KMS-11 (cell line): ENCODE measurements at regions not wholly inside any gene's neighbourhood (a gene's known extent, or its start where the extent isn't known, plus 50 kb on each side); places are given as distances from the start of the nearest gene placed in this dataset.
"Not testable (repeated sequence)": the region's sequence is repeated elsewhere in the genome, so short reads cannot be mapped to it uniquely, and the experiment has no call there.

Source experiments
- H2AFZ ChIP-seq: fragments of 200-600 bp; sonication (generic); 2 replicates; pipeline ENCODE4 v1.6.1; 2016; ENCODE audit warnings: antibody characterized with exemption, mixed run types, low read depth
- H3K27ac ChIP-seq: fragments of 200-600 bp; sonication (generic); 2 replicates; pipeline ENCODE4 v1.6.1; 2016; ENCODE audit warnings: mild to moderate bottlenecking, mixed run types
- H3K27me3 ChIP-seq: fragments of 200-600 bp; sonication (generic); 2 replicates; pipeline ENCODE4 v1.6.1; 2017; ENCODE audit warnings: mild to moderate bottlenecking, low read depth, mixed run types, moderate library complexity; ENCODE audit not compliant: insufficient read depth
- H3K36me3 ChIP-seq: fragments of 200-600 bp; sonication (generic); 2 replicates; pipeline ENCODE4 v1.6.1; 2017; ENCODE audit warnings: mild to moderate bottlenecking, mixed run types; ENCODE audit not compliant: insufficient read depth
- H3K4me1 ChIP-seq: fragments of 200-600 bp; sonication (generic); 2 replicates; pipeline ENCODE4 v1.6.1; 2016; ENCODE audit warnings: mild to moderate bottlenecking, low read depth, mixed run types; ENCODE audit not compliant: poor library complexity, severe bottlenecking
- H3K4me2 ChIP-seq: fragments of 200-600 bp; sonication (generic); 2 replicates; pipeline ENCODE4 v1.7.0; 2016; ENCODE audit warnings: mild to moderate bottlenecking, mixed run types
- H3K4me3 ChIP-seq: fragments of 200-600 bp; sonication (generic); IDR thresholded peaks from 2 replicates; pipeline ENCODE4 v1.6.1; 2017; ENCODE audit warnings: low read depth, low read length, mixed read lengths; ENCODE audit not compliant: insufficient read depth
- H3K79me2 ChIP-seq: fragments of 200-600 bp; sonication (generic); 2 replicates; pipeline ENCODE4 v1.6.1; 2016; ENCODE audit warnings: low read depth, mixed run types; ENCODE audit not compliant: insufficient read depth
- H3K9ac ChIP-seq: fragments of 200-600 bp; sonication (generic); 2 replicates; pipeline ENCODE4 v1.6.1; 2016; ENCODE audit warnings: mild to moderate bottlenecking, mixed run types
- H4K20me1 ChIP-seq: fragments of 200-600 bp; sonication (generic); 2 replicates; pipeline ENCODE4 v1.6.1; 2016; ENCODE audit warnings: mild to moderate bottlenecking, mixed run types; ENCODE audit not compliant: insufficient read depth
- CTCF ChIP-seq: fragments of 200-600 bp; sonication (generic); conservative IDR thresholded peaks from 2 replicates; pipeline ENCODE4 v1.6.1; 2017; ENCODE audit warnings: low read depth, mild to moderate bottlenecking, antibody characterized with exemption, low read length, moderate library complexity, mixed read lengths

- Histone ChIP-seq H3K4me3 (no peak overlapping the region), H2AFZ (no peak overlapping the region), H3K27ac (no peak overlapping the region), H4K20me1 (no peaks in the 10 kb centered on the region), H3K4me1 (no peaks in the 10 kb centered on the region), H3K36me3 (no peaks in the 10 kb centered on the region), H3K79me2 (no peaks in the 10 kb centered on the region), H3K4me2 (no peak overlapping the region), H3K27me3 (no peaks in the 10 kb centered on the region), H3K9ac (no peak overlapping the region)
- TF ChIP-seq CTCF = no peak
These were observed 752.8 kb upstream of the MIR17HG start for GRCh38 chr13:90594681-90595080.

- Histone ChIP-seq H3K4me1 (no peaks in the 10 kb centered on the region), H3K9ac (no peak overlapping the region), H2AFZ (no peak overlapping the region), H3K4me3 (no peak overlapping the region), H4K20me1 (no peaks in the 10 kb centered on the region), H3K36me3 (no peaks in the 10 kb centered on the region), H3K4me2 (no peak overlapping the region), H3K27ac (no peak overlapping the region), H3K27me3 (no peaks in the 10 kb centered on the region), H3K79me2 (no peaks in the 10 kb centered on the region)
- TF ChIP-seq CTCF = no peak
These were observed 741.8 kb upstream of the MIR17HG start for GRCh38 chr13:90605664-90606063.

- not testable (repeated sequence) for H3K79me2 ChIP-seq, H3K4me3 ChIP-seq
These were observed 740.6 kb upstream of the MIR17HG start for GRCh38 chr13:90606921-90607320.

GRCh38 chr13:90612391-90612790 is 735.1 kb upstream of the MIR17HG start:
- Histone ChIP-seq H3K9ac (no peak overlapping the region), H3K27me3 (no peaks in the 10 kb centered on the region), H3K4me2 (no peak overlapping the region), H2AFZ (no peak overlapping the region), H3K36me3 (no peaks in the 10 kb centered on the region), H4K20me1 (no peaks in the 10 kb centered on the region), H3K4me3 (no peak overlapping the region), H3K4me1 (no peaks in the 10 kb centered on the region), H3K27ac (no peak overlapping the region), H3K79me2 (no peaks in the 10 kb centered on the region)
- TF ChIP-seq CTCF = no peak

More at GRCh38 chr13:90606921-90607320, 740.6 kb upstream of the MIR17HG start:
- not testable (repeated sequence) for H3K4me1 ChIP-seq, H3K27ac ChIP-seq, H3K36me3 ChIP-seq, H3K4me2 ChIP-seq, H3K27me3 ChIP-seq, H4K20me1 ChIP-seq, H2AFZ ChIP-seq, H3K9ac ChIP-seq

- Histone ChIP-seq H3K79me2 (no peaks in the 10 kb centered on the region), H3K4me1 (no peaks in the 10 kb centered on the region), H3K4me2 (no peak overlapping the region), H4K20me1 (no peaks in the 10 kb centered on the region), H3K4me3 (no peak overlapping the region), H2AFZ (no peak overlapping the region), H3K36me3 (no peaks in the 10 kb centered on the region), H3K27me3 (no peaks in the 10 kb centered on the region), H3K27ac (no peak overlapping the region), H3K9ac (no peak overlapping the region)
- no peak for TF ChIP-seq CTCF
These were observed 734.3 kb upstream of the MIR17HG start for GRCh38 chr13:90613076-90613795.
